Neural cell (in vitro differentiated cells): ENCODE measurements at regions not wholly inside any gene's neighbourhood (a gene's known extent, or its start where the extent isn't known, plus 50 kb on each side); places are given as distances from the start of the nearest gene placed in this dataset.

Experiments
- H2AFZ ChIP-seq: fragments of 200-600, 300-800 bp; sonication (generic), shearing (Covaris generic); 2 replicates; pipeline ENCODE4 v1.6.0; 2014; ENCODE audit warnings: low read depth, mild to moderate bottlenecking, antibody characterized with exemption, low read length, moderate library complexity
- H3F3A ChIP-seq: fragments of 200-600 bp; shearing (Covaris generic); 2 replicates; pipeline ENCODE4 v1.6.1; 2016; ENCODE audit warnings: mild to moderate bottlenecking, moderate library complexity, mixed read lengths, antibody characterized with exemption, low read length; ENCODE audit not compliant: insufficient read depth, poor library complexity, severe bottlenecking
- H3K27ac ChIP-seq: fragments of 200-600, 300-800 bp; sonication (generic), shearing (Covaris generic); 2 replicates; pipeline ENCODE4 v1.5.1; 2014; ENCODE audit warnings: mild to moderate bottlenecking, low read length, moderate library complexity
- H3K27me3 ChIP-seq: fragments of 300-800, 200-600 bp; sonication (generic), shearing (Covaris generic); 2 replicates; pipeline ENCODE4 v1.6.0; 2014; ENCODE audit warnings: mild to moderate bottlenecking, low read depth, low read length, moderate library complexity; ENCODE audit not compliant: insufficient read depth
- H3K36me3 ChIP-seq: fragments of 300-800, 200-600 bp; sonication (generic), shearing (Covaris generic); 2 replicates; pipeline ENCODE4 v1.5.1; 2014; ENCODE audit warnings: mild to moderate bottlenecking, antibody characterized with exemption, low read length, moderate library complexity; ENCODE audit not compliant: insufficient read depth
- H3K4me2 ChIP-seq: fragments of 300-800, 200-600 bp; sonication (generic), shearing (Covaris generic); 2 replicates; pipeline ENCODE4 v1.6.0; 2014; ENCODE audit warnings: mild to moderate bottlenecking, low read length
- H3K4me3 ChIP-seq: fragments of 300-800, 200-600 bp; sonication (generic), shearing (Covaris generic); 2 replicates; pipeline ENCODE4 v1.5.1; 2014; ENCODE audit warnings: mild to moderate bottlenecking, low read length, moderate library complexity
- H3K79me2 ChIP-seq: fragments of 200-600 bp; shearing (Covaris generic); replicated peaks from 2 replicates; pipeline ENCODE4 v1.6.0; 2014; ENCODE audit warnings: mild to moderate bottlenecking, low read length, moderate library complexity; ENCODE audit not compliant: insufficient read depth
- H3K9ac ChIP-seq: fragments of 300-800, 200-600 bp; sonication (generic), shearing (Covaris generic); 2 replicates; pipeline ENCODE4 v1.6.1; 2016; ENCODE audit warnings: mild to moderate bottlenecking, low read length, mixed read lengths
- H3K9me2 ChIP-seq: fragments of 200-600 bp; shearing (Covaris generic); 2 replicates; pipeline ENCODE4 v1.6.1; 2016; ENCODE audit warnings: mild to moderate bottlenecking, low read length, mixed read lengths; ENCODE audit not compliant: insufficient read depth
- H3K9me3 ChIP-seq: fragments of 200-600, 300-800 bp; sonication (generic), shearing (Covaris generic); 2 replicates; pipeline ENCODE4 v1.6.1; 2016; ENCODE audit warnings: mild to moderate bottlenecking, mixed run types, low read length, moderate library complexity, mixed read lengths
- H4K20me1 ChIP-seq: fragments of 200-600 bp; shearing (Covaris generic); 2 replicates; pipeline ENCODE4 v1.6.1; 2016; ENCODE audit warnings: mild to moderate bottlenecking, mixed run types; ENCODE audit not compliant: insufficient read depth
- CTCF ChIP-seq: fragments of 450-650 bp; IDR thresholded peaks from 2 replicates; pipeline ENCODE4 v1.5.1; 2014; ENCODE audit warnings: antibody characterized with exemption, mild to moderate bottlenecking, moderate library complexity; ENCODE audit not compliant: poor library complexity, severe bottlenecking
- EP300 ChIP-seq: fragments of 450-650 bp; conservative IDR thresholded peaks from 2 replicates; pipeline ENCODE4 v1.6.1; 2014; ENCODE audit warnings: antibody characterized with exemption, mild to moderate bottlenecking, moderate library complexity; ENCODE audit not compliant: poor library complexity, severe bottlenecking
- EZH2 ChIP-seq: fragments of 200-600, 300-800 bp; shearing (Covaris generic), sonication (generic); IDR thresholded peaks from 2 replicates; pipeline ENCODE4 v1.6.1; 2014; ENCODE audit warnings: antibody characterized with exemption, low read length, borderline replicate concordance, mild to moderate bottlenecking; ENCODE audit not compliant: insufficient read depth, poor library complexity, severe bottlenecking
- MXI1 ChIP-seq: fragments of 450-650 bp; conservative IDR thresholded peaks from 2 replicates; pipeline ENCODE4 v1.6.1; 2014; ENCODE audit warnings: antibody characterized with exemption, mild to moderate bottlenecking; ENCODE audit not compliant: poor library complexity, severe bottlenecking
- POLR2AphosphoS5 ChIP-seq: IDR thresholded peaks from 2 replicates; pipeline ENCODE4 v1.6.1; 2012
- RAD21 ChIP-seq: fragments of 450-650 bp; conservative IDR thresholded peaks from 2 replicates; pipeline ENCODE4 v1.6.1; 2014; ENCODE audit warnings: antibody characterized with exemption, mild to moderate bottlenecking, moderate library complexity
- SMC3 ChIP-seq: fragments of 450-650 bp; conservative IDR thresholded peaks from 2 replicates; pipeline ENCODE4 v1.6.1; 2014; ENCODE audit warnings: antibody characterized with exemption, mild to moderate bottlenecking, moderate library complexity; ENCODE audit not compliant: poor library complexity
- TAF1 ChIP-seq: IDR thresholded peaks from 2 replicates; pipeline ENCODE4 v1.6.1; 2012; ENCODE audit warnings: low read depth
- TF ChIP-seq, protein P1 (sequence below): IDR thresholded peaks from 2 replicates; pipeline ENCODE4 v1.6.1; 2012; ENCODE audit warnings: borderline replicate concordance

DNA sequence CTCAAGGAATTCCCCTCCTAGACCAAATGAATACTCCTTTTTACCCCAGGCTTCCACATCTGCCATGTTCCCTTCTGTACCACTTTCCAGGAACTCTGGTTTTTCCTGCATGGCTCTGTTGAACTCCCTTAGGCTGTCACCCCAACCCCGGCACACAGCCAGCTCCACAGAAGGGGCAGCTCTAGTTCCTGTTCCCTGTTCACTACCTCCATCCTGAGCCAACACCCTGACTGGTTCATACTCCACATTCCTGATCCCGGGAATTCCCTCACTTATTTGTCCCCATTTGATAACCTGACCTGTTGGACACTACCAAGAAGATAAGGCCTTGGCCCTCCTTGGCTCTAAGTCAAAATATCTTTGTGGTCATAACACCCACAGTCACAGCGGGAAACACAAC, 280.9 kb upstream of the RAB6C start:
- H3K27me3 ChIP-seq: no peaks in the 10 kb centered on the region
- no peaks in the 10 kb centered on the region for H4K20me1 ChIP-seq
- no peak overlapping the region for H3K27ac ChIP-seq
- no peaks in the 10 kb centered on the region for H3K9me3 ChIP-seq
- TF ChIP-seq CTCF: no peak
- TF ChIP-seq RAD21: no peak
- TF ChIP-seq POLR2AphosphoS5: no peak
- TF ChIP-seq MXI1: no peak
- TF ChIP-seq SMC3: no peak
- TF ChIP-seq EP300: no peak
- no peak for TF ChIP-seq TAF1
- TF ChIP-seq, protein P1, sequence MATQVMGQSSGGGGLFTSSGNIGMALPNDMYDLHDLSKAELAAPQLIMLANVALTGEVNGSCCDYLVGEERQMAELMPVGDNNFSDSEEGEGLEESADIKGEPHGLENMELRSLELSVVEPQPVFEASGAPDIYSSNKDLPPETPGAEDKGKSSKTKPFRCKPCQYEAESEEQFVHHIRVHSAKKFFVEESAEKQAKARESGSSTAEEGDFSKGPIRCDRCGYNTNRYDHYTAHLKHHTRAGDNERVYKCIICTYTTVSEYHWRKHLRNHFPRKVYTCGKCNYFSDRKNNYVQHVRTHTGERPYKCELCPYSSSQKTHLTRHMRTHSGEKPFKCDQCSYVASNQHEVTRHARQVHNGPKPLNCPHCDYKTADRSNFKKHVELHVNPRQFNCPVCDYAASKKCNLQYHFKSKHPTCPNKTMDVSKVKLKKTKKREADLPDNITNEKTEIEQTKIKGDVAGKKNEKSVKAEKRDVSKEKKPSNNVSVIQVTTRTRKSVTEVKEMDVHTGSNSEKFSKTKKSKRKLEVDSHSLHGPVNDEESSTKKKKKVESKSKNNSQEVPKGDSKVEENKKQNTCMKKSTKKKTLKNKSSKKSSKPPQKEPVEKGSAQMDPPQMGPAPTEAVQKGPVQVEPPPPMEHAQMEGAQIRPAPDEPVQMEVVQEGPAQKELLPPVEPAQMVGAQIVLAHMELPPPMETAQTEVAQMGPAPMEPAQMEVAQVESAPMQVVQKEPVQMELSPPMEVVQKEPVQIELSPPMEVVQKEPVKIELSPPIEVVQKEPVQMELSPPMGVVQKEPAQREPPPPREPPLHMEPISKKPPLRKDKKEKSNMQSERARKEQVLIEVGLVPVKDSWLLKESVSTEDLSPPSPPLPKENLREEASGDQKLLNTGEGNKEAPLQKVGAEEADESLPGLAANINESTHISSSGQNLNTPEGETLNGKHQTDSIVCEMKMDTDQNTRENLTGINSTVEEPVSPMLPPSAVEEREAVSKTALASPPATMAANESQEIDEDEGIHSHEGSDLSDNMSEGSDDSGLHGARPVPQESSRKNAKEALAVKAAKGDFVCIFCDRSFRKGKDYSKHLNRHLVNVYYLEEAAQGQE: no peak
- no peak for TF ChIP-seq EZH2
- no peaks in the 10 kb centered on the region for H3K36me3 ChIP-seq
- no peak overlapping the region for H3K9ac ChIP-seq
- no peaks in the 10 kb centered on the region for H3K79me2 ChIP-seq
- no peaks in the 10 kb centered on the region for H3K9me2 ChIP-seq
- no peak overlapping the region for H2AFZ ChIP-seq
- H3K4me3 ChIP-seq: no peak overlapping the region
- no peak overlapping the region for H3K4me2 ChIP-seq
- H3F3A ChIP-seq: no peaks in the 10 kb centered on the region

- TF ChIP-seq SMC3: no peak
- TF ChIP-seq TAF1: no peak
- TF ChIP-seq POLR2AphosphoS5: no peak
- TF ChIP-seq, protein P1: no peak
- TF ChIP-seq RAD21: no peak
- no peak for TF ChIP-seq EZH2
- no peak for TF ChIP-seq MXI1
- no peak for TF ChIP-seq EP300
- TF ChIP-seq CTCF: no peak
- H3K9me3 ChIP-seq: no peaks in the 10 kb centered on the region
- H2AFZ ChIP-seq: no peak overlapping the region
- H4K20me1 ChIP-seq: no peaks in the 10 kb centered on the region
- no peaks in the 10 kb centered on the region for H3K36me3 ChIP-seq
- no peaks in the 10 kb centered on the region for H3K9me2 ChIP-seq
- H3K9ac ChIP-seq: no peak overlapping the region
- H3F3A ChIP-seq: no peaks in the 10 kb centered on the region
- no peak overlapping the region for H3K27ac ChIP-seq
- no peaks in the 10 kb centered on the region for H3K27me3 ChIP-seq
- no peaks in the 10 kb centered on the region for H3K79me2 ChIP-seq
- no peak overlapping the region for H3K4me2 ChIP-seq
- no peak overlapping the region for H3K4me3 ChIP-seq
Measured at GRCh38 chr2:129699781-129700573, 279.5 kb upstream of the RAB6C start.
